Activated CD4-positive, alpha-beta T cell treated with anti-CD3 and anti-CD28 coated beads, Interleukin-10, Interleukin-2, amounts not matched to agents 100 ng/mL and 50 ng/mL, durations not matched to agents 16 hours and 8 hours (primary cell): ENCODE measurements at regions not wholly inside any gene's neighbourhood (a gene's known extent, or its start where the extent isn't known, plus 50 kb on each side); places are given as distances from the start of the nearest gene placed in this dataset.
"Not testable (repeated sequence)": the region's sequence is repeated elsewhere in the genome, so short reads cannot be mapped to it uniquely, and the experiment has no call there.

Experiments used
- DNase-seq: peaks from one replicate; pipeline ENCODE4 v3.0.0-alpha.2; 2020

- DNase-seq = no peak
Measured at GRCh38 chr11:82194521-82194920, 539.1 kb downstream of the FAM181B start.

DNA sequence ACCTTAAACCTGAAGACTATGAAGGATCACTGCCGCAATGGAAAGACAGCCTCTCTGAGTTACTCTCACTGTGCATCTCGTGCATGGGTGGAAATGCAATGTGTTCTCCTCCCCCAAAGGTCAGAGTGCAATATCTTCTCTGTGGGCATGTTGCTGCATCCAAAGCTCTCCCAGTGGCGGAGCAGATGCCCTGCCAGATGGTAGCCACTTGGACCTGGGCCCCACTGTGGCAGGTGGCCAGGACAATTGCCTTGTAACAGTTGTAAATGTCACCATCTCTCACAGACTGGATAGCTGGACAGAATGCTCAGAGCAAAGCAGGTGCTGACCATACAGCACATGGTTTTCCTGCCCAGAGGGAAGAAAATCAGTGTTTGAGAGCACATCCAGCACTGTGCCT, 542.0 kb downstream of the FAM181B start:
- no peak for DNase-seq

DNA sequence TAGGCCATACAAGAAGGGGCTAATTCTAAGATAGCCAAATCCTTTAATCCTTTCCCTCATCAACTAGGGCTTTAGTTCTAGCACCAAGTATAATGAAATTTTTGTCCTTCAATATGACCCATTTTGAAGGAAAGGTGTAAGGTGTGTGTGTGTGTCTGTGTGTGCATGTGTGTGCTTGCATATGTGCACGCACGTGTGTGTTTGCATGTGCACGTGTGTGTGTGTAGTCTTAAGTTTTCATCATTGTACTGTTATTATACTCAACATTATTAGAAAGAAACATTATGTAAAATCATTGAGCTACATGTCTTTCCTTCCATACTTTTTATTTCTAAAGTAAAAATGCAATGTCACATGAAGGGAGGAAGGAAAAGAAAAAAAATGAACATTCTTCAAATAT, 547.7 kb downstream of the FAM181B start:
- DNase-seq = no peak

DNA sequence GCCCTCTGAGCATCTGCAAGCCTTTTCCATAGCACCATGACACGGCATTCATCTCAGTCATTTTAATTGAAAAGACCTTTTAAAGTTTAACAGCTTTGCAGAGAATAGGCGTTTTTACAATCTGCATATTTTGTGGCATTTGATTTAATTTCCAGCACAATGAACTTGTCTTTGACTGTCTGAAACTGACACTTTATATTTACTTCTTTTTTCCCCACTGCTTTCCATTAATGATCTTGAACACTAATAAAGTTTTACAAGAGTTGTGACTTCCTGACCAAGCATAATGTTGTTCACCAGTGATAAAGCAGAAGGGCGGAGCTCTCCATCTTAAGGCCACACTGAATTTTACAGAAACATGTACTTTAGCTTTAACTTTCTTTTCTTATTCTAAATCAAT, 548.7 kb downstream of the FAM181B start:
- no peak for DNase-seq

- no peak for DNase-seq
Measured at GRCh38 chr11:82183346-82183745, 550.3 kb downstream of the FAM181B start.

DNA sequence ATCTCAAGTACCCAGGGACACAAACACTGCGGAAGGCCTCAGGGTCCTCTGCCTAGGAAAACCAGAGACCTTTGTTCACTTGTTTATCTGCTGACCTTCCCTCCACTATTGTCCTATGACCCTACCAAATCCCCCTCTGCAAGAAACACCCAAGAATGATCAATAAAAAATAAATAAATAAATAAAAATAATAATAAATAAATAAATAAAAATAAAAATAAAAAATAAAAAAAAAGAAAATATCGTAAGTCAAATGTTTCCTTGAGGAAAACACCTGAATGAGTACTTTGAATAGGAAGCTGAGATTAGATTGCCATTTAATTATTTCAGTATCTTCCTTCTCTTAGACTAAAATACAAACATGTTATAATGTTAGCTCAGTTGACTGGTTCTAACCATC, 551.0 kb downstream of the FAM181B start:
- DNase-seq = not testable (repeated sequence)

DNA sequence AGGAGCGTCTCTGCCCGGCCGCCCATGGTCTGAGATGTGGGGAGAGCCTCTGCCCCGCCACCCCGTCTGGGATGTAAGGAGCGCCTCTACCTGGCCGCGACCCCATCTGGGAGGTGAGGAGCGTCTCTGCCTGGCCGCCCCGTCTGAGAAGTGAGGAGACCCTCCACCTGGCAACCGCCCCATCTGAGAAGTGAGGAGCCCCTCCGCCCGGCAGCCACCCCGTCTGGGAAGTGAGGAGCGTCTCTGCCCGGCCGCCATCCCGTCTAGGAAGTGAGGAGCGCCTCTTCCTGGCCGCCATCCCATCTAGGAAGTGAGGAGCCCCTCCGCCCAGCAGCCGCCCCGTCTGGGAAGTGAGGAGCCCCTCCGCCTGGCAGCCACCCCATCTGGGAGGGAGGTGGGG, 551.9 kb downstream of the FAM181B start:
- not testable (repeated sequence) for DNase-seq

GRCh38 chr11:82176945-82177344, 556.7 kb downstream of the FAM181B start:
- no peak for DNase-seq

DNA sequence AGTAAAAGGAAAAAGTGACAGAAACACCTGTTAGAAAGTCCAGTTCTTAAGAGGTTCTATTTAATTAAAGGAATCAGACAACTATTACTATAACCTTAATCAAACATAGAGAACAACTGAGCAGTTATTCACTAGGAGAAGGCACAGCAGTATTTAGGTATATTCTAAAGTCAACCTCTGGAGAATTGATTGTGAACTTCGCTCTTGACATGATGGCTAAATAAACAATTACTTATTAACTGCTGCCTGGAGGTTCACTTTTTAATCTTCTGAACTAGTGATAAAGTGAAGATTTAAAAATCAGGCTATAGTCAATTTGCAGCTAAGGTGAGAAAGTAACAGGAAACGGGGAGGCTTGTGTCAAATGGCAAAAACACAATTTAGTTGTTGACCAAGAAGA, 557.3 kb downstream of the FAM181B start:
- no peak for DNase-seq

GRCh38 chr11:82174610-82175009, 559.1 kb downstream of the FAM181B start:
- no peak for DNase-seq

DNA sequence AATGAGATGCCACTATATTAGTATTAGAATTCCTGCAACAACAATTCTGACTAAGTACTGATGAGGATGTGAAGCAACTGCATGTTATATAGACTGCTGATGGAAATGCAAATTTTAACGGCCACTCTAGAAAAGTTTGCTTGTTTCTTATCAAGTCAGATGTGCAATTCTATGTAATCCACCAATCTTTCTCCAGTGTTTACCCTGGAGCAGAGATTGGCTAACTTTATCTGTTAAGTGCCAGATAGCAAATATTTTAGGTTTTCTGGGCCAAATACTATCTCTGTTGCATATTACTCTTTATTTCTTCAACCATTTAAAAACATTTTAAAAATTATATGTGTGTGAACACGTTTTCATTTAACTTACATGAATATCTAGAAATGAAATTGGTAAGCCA, 586.9 kb downstream of the FAM181B start:
- DNase-seq = no peak

DNA sequence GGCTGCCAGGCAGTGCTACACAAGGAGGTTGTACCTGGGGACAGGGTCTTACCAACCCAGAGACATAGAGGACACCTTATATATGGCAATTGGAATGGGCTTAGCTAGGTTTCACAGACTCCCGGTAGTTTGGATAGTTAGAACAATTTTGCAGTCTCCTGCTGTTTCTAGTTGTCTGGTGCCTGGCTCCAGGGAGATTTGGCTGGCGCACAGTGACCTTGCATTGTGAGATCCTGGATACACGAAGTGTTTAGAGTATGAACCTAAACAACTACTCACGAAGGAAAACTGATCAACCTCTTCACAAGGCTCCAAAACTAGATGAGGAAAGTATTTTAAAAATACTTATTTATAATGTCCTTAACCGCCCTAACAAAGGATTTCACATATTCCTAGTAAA, 614.7 kb downstream of the FAM181B start:
- no peak for DNase-seq

GRCh38 chr11:82117362-82117761, 616.3 kb downstream of the FAM181B start:
- DNase-seq = no peak

- DNase-seq = no peak
Measured at GRCh38 chr11:82105331-82105998, 628.2 kb downstream of the FAM181B start.

- no peak for DNase-seq
Measured at GRCh38 chr11:82092904-82093303, 640.8 kb downstream of the FAM181B start.

DNA sequence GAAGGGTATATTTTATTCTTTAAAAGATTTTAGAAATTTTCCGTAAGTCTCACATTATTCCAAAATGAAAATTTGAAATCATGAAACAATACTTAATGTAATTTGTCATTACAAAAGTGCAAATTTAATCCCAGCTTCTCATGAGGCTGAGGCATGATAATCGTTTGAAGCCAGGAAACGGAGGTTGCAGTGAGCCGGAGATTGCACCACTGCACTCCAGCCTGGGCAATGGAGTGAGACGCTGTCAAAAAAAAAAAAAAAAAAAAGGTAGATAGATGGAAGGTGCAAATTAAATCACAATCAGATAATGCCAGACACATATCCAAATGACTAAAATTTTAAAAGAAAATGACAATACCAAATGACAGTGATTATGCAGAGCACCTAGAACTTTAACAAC, 644.2 kb downstream of the FAM181B start:
- no peak for DNase-seq

GRCh38 chr11:82085493-82085892, 648.2 kb downstream of the FAM181B start:
- no peak for DNase-seq

DNA sequence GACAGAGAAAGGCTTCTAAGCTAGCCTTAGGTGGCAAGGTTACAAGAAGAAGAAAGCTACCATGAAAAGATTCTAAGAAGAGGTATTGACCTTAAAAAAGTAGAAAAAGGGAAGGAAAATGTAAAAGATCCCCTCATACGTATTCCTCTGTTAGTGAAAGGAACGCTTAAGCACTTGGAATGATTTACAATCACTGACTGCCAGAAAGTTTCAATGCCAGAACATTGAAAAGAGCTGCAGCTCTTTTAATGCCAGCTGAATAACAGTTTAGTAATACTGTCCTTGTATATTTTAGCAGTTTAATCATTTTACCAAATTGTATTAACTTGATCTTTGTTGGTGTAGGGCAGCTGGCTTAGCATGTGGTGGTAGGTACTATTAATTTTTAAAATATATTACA, 650.7 kb downstream of the FAM181B start:
- DNase-seq = no peak

DNA sequence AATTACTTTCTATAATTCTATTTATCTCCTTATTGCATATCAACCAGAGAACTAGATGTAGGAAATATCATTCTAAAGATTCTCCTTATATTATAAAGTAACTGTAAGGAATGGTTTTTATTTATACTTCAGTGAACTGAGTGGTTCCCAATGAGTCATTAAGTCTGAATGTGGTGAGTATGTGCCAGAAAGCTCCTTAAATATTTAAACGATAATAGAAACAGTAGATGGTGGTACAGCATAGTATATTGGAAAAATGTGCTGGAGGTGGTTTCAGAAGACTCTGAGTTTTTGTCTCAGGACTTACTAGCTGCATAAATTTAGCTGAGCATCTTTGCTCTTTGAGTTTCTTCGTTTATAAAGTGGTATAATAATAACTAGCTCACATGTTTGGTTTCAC, 653.5 kb downstream of the FAM181B start:
- no peak for DNase-seq

DNA sequence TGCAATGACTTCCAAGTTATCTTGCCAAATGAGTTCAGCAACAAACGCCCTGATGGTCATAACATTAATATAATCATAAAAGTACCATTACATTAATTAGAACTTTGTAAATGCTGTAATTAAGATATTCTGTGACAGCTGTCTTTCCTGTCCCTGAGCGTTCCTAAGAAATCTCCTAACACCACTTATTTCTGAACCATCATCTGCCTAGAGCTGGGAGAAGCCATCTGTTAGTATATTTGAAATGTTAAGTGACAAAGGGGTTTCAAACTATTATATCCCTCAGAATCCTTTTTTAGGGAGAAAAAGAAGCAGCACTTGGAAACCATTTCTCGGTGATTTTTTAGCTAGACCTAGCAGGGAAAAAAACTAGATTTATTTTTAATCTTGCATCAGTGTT, 657.5 kb downstream of the FAM181B start:
- DNase-seq = no peak

- no peak for DNase-seq
Measured at GRCh38 chr11:82059505-82059904, 674.2 kb downstream of the FAM181B start.

DNA sequence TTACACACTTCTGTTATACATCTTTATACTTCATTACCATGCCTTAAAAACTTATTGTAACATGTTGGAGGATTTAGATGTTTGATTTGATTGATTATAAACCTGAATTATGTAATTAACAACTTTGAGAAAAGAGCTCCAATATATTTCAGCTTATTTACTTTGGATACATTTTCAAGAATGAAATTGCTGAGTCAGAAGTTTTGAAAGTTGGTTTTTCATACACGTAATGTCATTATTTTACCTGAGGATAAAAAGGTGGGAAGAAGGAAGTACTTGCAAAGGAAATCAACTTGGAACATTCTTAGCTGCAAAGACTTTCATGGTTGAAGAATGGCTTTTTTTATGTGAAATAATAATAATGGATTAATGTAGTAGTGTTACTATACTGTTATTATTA, 677.2 kb downstream of the FAM181B start:
- no peak for DNase-seq

GRCh38 chr11:82049199-82049598, 684.5 kb downstream of the FAM181B start:
- DNase-seq = no peak

GRCh38 chr11:82047200-82047599, 686.5 kb downstream of the FAM181B start:
- no peak for DNase-seq

GRCh38 chr11:82046778-82047177, 686.9 kb downstream of the FAM181B start:
- no peak for DNase-seq
